ENCODE measurements at regions not wholly inside any gene's neighbourhood (a gene's known extent, or its start where the extent isn't known, plus 50 kb on each side); places are given as distances from the start of the nearest gene placed in this dataset.

- H3K4me1 ChIP-seq (ENCODE audit: control insufficient read depth in 1 of 2, insufficient read depth in 1 of 2, low read depth in 1 of 2, low read length in 1 of 2) = no peaks in the 10 kb centered on the region
- no peaks in the 10 kb centered on the region for H3K9me3 ChIP-seq
- H3K27ac ChIP-seq = no peak overlapping the region
- H3K4me3 ChIP-seq (ENCODE audit: low read depth in 1 of 2, low read length in 1 of 2) = no peak overlapping the region
- H3K27me3 ChIP-seq = peaks cover 11% of the 10 kb centered on the region
- H3K36me3 ChIP-seq = no peaks in the 10 kb centered on the region
- TF ChIP-seq CTCF (IDR thresholded peaks at IDR 0.05) = no peak
Observed at GRCh38 chr12:113684053-113684907, 212.6 kb upstream of the LHX5 start.

GRCh38 chr12:113683574-113683973 is 211.9 kb upstream of the LHX5 start:
- Histone ChIP-seq H3K27ac (no peak overlapping the region), H3K4me3 (ENCODE audit: low read depth in 1 of 2, low read length in 1 of 2) (no peak overlapping the region), H3K36me3 (no peaks in the 10 kb centered on the region), H3K9me3 (no peaks in the 10 kb centered on the region), H3K4me1 (ENCODE audit: control insufficient read depth in 1 of 2, insufficient read depth in 1 of 2, low read depth in 1 of 2, low read length in 1 of 2) (no peaks in the 10 kb centered on the region), H3K27me3 (peaks cover 11% of the 10 kb centered on the region)
- TF ChIP-seq CTCF (IDR thresholded peaks at IDR 0.05) = no peak

GRCh38 chr12:113680868-113681267 is 209.2 kb upstream of the LHX5 start:
- H3K4me1 ChIP-seq (ENCODE audit: control insufficient read depth in 1 of 2, insufficient read depth in 1 of 2, low read depth in 1 of 2, low read length in 1 of 2) = no peaks in the 10 kb centered on the region
- no peak for TF ChIP-seq CTCF (IDR thresholded peaks at IDR 0.05)
- no peak overlapping the region for H3K4me3 ChIP-seq (ENCODE audit: low read depth in 1 of 2, low read length in 1 of 2)
- no peaks in the 10 kb centered on the region for H3K36me3 ChIP-seq
- H3K9me3 ChIP-seq = no peaks in the 10 kb centered on the region
- no peak overlapping the region for H3K27ac ChIP-seq
- H3K27me3 ChIP-seq = peaks cover 10% of the 10 kb centered on the region

- Histone ChIP-seq H3K27ac (no peak overlapping the region), H3K9me3 (no peaks in the 10 kb centered on the region), H3K27me3 (peaks cover 21% of the 10 kb centered on the region), H3K4me1 (ENCODE audit: control insufficient read depth in 1 of 2, insufficient read depth in 1 of 2, low read depth in 1 of 2, low read length in 1 of 2) (no peaks in the 10 kb centered on the region), H3K36me3 (no peaks in the 10 kb centered on the region), H3K4me3 (ENCODE audit: low read depth in 1 of 2, low read length in 1 of 2) (no peak overlapping the region)
- TF ChIP-seq CTCF (IDR thresholded peaks at IDR 0.05) = no peak
Observed at GRCh38 chr12:113678223-113679119, 206.8 kb upstream of the LHX5 start.

- H3K4me1 ChIP-seq (ENCODE audit: control insufficient read depth in 1 of 2, insufficient read depth in 1 of 2, low read depth in 1 of 2, low read length in 1 of 2) = no peaks in the 10 kb centered on the region
- no peaks in the 10 kb centered on the region for H3K9me3 ChIP-seq
- H3K4me3 ChIP-seq (ENCODE audit: low read depth in 1 of 2, low read length in 1 of 2) = no peak overlapping the region
- H3K27me3 ChIP-seq = peaks cover 40% of the 10 kb centered on the region
- no peak for TF ChIP-seq CTCF (IDR thresholded peaks at IDR 0.05)
- no peak overlapping the region for H3K27ac ChIP-seq
- no peaks in the 10 kb centered on the region for H3K36me3 ChIP-seq
Observed at GRCh38 chr12:113676547-113676946, 204.9 kb upstream of the LHX5 start.
